ENCODE measurements at regions not wholly inside any gene's neighbourhood (a gene's known extent, or its start where the extent isn't known, plus 50 kb on each side); places are given as distances from the start of the nearest gene placed in this dataset.
"Not testable (repeated sequence)": the region's sequence is repeated elsewhere in the genome, so short reads cannot be mapped to it uniquely, and the experiment has no call there.

DNA sequence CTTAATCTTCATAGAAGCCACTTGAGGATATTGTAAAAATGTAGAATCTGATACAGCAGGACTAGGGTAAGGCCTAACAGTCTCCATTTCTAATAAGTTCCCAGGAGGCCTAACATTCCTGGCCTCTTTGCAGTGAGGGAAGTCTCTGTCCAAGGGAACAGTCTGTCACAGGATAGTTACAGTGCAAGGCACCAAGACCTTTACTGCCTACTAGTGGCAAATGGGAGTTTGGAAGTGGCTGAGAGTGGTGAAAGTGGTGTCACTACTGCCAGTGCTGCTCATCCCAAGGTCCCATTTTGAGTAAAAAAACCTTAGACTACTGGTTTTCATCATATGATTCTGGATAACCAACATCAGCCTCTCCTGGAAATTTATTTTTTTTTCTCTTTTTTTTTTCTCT is 619.5 kb upstream of the SEMA3D start:
- H3K27ac ChIP-seq: no peak overlapping the region
- TF ChIP-seq, protein P1, sequence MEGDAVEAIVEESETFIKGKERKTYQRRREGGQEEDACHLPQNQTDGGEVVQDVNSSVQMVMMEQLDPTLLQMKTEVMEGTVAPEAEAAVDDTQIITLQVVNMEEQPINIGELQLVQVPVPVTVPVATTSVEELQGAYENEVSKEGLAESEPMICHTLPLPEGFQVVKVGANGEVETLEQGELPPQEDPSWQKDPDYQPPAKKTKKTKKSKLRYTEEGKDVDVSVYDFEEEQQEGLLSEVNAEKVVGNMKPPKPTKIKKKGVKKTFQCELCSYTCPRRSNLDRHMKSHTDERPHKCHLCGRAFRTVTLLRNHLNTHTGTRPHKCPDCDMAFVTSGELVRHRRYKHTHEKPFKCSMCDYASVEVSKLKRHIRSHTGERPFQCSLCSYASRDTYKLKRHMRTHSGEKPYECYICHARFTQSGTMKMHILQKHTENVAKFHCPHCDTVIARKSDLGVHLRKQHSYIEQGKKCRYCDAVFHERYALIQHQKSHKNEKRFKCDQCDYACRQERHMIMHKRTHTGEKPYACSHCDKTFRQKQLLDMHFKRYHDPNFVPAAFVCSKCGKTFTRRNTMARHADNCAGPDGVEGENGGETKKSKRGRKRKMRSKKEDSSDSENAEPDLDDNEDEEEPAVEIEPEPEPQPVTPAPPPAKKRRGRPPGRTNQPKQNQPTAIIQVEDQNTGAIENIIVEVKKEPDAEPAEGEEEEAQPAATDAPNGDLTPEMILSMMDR (IDR thresholded peaks at IDR 0.05; ENCODE audit: low read depth, low read length, missing control alignments): peak; percentile 14
- no peak for DNase-seq
- H3K36me3 ChIP-seq (replicated peaks): no peaks in the 10 kb centered on the region
- in situ Hi-C loops (cut with HindIII; ENCODE audit: low pct_ligation_motif_present, low sequenced_read_pairs): no loop called here
- H3K4me3 ChIP-seq (ENCODE audit: low read depth, low read length): no peak overlapping the region
- no peaks in the 10 kb centered on the region for H3K27me3 ChIP-seq (replicated peaks)

- DNase-seq: no peak
- in situ Hi-C loops (cut with HindIII; ENCODE audit: low pct_ligation_motif_present, low sequenced_read_pairs): no loop called here
- Histone ChIP-seq H3K36me3 (replicated peaks) (no peaks in the 10 kb centered on the region), H3K4me3 (ENCODE audit: low read depth, low read length) (no peak overlapping the region), H3K27ac (no peak overlapping the region), H3K27me3 (replicated peaks) (no peaks in the 10 kb centered on the region)
- TF ChIP-seq, protein P1 (IDR thresholded peaks at IDR 0.05; ENCODE audit: low read depth, low read length, missing control alignments): no peak
These were observed 618.8 kb upstream of the SEMA3D start for GRCh38 chr7:85805656-85806055.

DNA sequence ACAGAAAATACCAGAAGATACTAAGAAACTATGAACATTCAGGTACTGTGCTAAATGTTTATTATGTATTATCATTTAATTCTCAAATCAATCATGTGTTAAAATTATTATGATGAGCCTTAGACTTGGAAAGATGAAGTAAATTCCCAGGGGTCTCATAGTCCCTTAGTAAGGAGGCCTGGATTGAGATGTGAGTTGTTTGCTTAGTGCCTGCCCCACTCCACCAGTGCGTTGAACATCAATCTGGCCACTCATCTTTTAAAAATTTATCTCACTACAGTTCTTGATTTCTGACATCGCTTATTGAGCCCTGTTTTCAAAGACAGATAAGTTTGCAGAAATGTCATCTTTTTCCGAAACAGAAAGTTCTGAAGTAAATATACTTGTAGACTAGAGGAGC is 618.4 kb upstream of the SEMA3D start:
- H3K4me3 ChIP-seq (ENCODE audit: low read depth, low read length): no peak overlapping the region
- no peak overlapping the region for H3K27ac ChIP-seq
- no peak for DNase-seq
- TF ChIP-seq, protein P1 (IDR thresholded peaks at IDR 0.05; ENCODE audit: low read depth, low read length, missing control alignments): no peak
- no peaks in the 10 kb centered on the region for H3K36me3 ChIP-seq (replicated peaks)
- in situ Hi-C loops (cut with HindIII; ENCODE audit: low pct_ligation_motif_present, low sequenced_read_pairs): no loop called here
- no peaks in the 10 kb centered on the region for H3K27me3 ChIP-seq (replicated peaks)

GRCh38 chr7:85802211-85802610 is 615.4 kb upstream of the SEMA3D start:
- TF ChIP-seq, protein P1 (IDR thresholded peaks at IDR 0.05; ENCODE audit: low read depth, low read length, missing control alignments): no peak
- no peak for DNase-seq
- Histone ChIP-seq H3K4me3 (ENCODE audit: low read depth, low read length) (no peak overlapping the region), H3K27me3 (replicated peaks) (no peaks in the 10 kb centered on the region), H3K27ac (no peak overlapping the region), H3K36me3 (replicated peaks) (no peaks in the 10 kb centered on the region)
- in situ Hi-C loops (cut with HindIII; ENCODE audit: low pct_ligation_motif_present, low sequenced_read_pairs): no loop called here

- DNase-seq: no peak
- Histone ChIP-seq H3K27ac (no peak overlapping the region), H3K27me3 (replicated peaks) (no peaks in the 10 kb centered on the region), H3K4me3 (ENCODE audit: low read depth, low read length) (no peak overlapping the region), H3K36me3 (replicated peaks) (no peaks in the 10 kb centered on the region)
- TF ChIP-seq, protein P1 (IDR thresholded peaks at IDR 0.05; ENCODE audit: low read depth, low read length, missing control alignments): no peak
- in situ Hi-C loops (cut with HindIII; ENCODE audit: low pct_ligation_motif_present, low sequenced_read_pairs): no loop called here
These were observed 610.1 kb upstream of the SEMA3D start for GRCh38 chr7:85796956-85797355.

DNA sequence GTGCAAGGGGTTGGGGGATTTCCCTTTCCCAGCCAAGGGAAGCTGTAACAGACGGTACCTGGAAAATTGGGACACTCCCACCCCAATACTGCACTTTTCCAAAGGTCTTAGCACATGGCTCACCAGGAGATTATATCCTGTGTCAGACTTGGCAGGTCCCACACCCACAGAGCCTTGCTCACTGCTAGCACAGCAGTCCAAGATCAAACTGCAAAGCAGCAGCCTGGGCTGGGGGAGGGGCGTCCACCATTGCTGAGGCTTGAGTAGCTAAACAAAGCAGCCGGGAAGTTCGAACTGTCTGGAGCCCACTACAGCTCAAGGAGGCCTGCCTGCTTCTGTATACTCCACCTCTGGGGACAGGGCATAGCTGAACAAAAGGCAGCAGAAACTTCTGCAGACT is 604.2 kb upstream of the SEMA3D start:
- H3K36me3 ChIP-seq (replicated peaks); H3K27ac ChIP-seq; H3K27me3 ChIP-seq (replicated peaks); DNase-seq; H3K4me3 ChIP-seq (ENCODE audit: low read depth, low read length); in situ Hi-C loops (cut with HindIII; ENCODE audit: low pct_ligation_motif_present, low sequenced_read_pairs): not testable (repeated sequence)
